Esophagus muscularis mucosa (tissue), 4 donors: ENCODE measurements at regions not wholly inside any gene's neighbourhood (a gene's known extent, or its start where the extent isn't known, plus 50 kb on each side); places are given as distances from the start of the nearest gene placed in this dataset.

Source experiments
- EP300 ChIP-seq: sonication (generic); formaldehyde crosslinking; IDR thresholded peaks from one replicate; pipeline ENCODE4 v1.6.1; 2017; ENCODE audit warnings: antibody characterized with exemption
- POLR2AphosphoS5 ChIP-seq, 2 donors: sonication (generic); formaldehyde crosslinking; IDR thresholded peaks; one replicate each; pipeline ENCODE4 v1.6.1; 2017; ENCODE audit warnings: antibody characterized with exemption in 2 of 2
- TF ChIP-seq, protein P1 (sequence below), 3 experiments: fragments of 200-600 bp in 2 of 3; fragments of 450-650 bp in 1 of 3; sonication (generic) in 2 of 3; IDR thresholded peaks; one replicate each; pipeline ENCODE4 v1.5.1; 2017 to 2019; ENCODE audit warnings: antibody characterized with exemption in 3 of 3, mild to moderate bottlenecking in 2 of 3, moderate library complexity in 1 of 3

DNA sequence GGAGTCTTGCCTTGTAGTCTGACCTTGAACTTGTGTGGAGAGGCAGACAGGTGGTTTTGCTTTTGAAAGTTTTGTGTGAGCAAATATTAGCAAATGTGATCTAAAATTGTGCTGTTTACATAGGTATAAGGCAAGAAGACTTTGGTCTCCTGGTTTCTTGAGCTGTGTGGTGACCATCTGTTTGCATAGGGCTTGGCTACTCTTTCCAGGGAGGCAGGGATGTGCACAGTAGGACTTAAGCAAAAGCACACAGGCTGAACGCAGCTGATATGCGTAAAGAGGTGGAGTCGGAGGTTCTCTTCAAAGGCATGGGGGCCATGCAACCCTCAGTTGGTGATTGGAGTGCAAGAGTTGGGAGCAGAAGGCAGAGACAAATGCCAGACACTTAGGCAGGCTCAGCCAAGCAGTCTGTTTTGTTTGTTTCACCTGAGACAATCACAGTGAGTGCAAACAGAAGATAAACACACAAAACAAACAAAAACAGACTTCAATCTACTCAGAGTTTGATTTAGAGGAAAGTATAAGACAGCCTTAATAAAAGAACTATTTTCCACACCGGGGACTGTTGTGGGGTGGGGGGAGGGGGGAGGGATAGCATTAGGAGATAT, 744.2 kb downstream of the MTRR start:
- TF ChIP-seq, protein P1, sequence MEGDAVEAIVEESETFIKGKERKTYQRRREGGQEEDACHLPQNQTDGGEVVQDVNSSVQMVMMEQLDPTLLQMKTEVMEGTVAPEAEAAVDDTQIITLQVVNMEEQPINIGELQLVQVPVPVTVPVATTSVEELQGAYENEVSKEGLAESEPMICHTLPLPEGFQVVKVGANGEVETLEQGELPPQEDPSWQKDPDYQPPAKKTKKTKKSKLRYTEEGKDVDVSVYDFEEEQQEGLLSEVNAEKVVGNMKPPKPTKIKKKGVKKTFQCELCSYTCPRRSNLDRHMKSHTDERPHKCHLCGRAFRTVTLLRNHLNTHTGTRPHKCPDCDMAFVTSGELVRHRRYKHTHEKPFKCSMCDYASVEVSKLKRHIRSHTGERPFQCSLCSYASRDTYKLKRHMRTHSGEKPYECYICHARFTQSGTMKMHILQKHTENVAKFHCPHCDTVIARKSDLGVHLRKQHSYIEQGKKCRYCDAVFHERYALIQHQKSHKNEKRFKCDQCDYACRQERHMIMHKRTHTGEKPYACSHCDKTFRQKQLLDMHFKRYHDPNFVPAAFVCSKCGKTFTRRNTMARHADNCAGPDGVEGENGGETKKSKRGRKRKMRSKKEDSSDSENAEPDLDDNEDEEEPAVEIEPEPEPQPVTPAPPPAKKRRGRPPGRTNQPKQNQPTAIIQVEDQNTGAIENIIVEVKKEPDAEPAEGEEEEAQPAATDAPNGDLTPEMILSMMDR (IDR thresholded peaks at IDR 0.05): no peak
- TF ChIP-seq POLR2AphosphoS5 (IDR thresholded peaks at IDR 0.05) (no peak), EP300 (no peak)
